ENCODE measurements at regions not wholly inside any gene's neighbourhood (a gene's known extent, or its start where the extent isn't known, plus 50 kb on each side); places are given as distances from the start of the nearest gene placed in this dataset.

DNA sequence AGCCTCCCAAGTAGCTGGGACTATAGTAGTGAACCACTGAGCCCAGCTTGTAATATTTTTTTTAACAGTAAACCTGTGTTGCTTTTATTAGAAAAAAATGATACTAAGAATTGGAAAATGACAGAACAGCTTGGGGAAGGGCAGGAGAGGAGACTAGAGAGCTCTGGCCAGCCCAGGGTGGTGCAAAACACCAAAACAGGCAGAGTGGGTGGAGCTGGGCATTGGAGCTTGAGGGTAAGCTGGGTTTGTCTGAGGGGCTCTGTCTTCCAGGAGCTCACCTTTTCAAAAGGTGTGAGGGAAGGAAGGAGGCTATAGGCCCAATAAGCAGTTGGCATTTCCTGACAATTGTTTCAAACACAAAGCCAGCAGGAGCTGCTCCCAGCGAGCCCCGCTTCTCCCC is 75.2 kb upstream of the DUSP5 start:
- TF ChIP-seq, protein P1, sequence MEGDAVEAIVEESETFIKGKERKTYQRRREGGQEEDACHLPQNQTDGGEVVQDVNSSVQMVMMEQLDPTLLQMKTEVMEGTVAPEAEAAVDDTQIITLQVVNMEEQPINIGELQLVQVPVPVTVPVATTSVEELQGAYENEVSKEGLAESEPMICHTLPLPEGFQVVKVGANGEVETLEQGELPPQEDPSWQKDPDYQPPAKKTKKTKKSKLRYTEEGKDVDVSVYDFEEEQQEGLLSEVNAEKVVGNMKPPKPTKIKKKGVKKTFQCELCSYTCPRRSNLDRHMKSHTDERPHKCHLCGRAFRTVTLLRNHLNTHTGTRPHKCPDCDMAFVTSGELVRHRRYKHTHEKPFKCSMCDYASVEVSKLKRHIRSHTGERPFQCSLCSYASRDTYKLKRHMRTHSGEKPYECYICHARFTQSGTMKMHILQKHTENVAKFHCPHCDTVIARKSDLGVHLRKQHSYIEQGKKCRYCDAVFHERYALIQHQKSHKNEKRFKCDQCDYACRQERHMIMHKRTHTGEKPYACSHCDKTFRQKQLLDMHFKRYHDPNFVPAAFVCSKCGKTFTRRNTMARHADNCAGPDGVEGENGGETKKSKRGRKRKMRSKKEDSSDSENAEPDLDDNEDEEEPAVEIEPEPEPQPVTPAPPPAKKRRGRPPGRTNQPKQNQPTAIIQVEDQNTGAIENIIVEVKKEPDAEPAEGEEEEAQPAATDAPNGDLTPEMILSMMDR (IDR thresholded peaks at IDR 0.05; ENCODE audit: extremely low read depth, insufficient read depth, missing control alignments) = no peak
- in situ Hi-C loops (cut with MboI; ENCODE audit: low pct_unique_long_range_greater_than_20kb, low sequenced_read_pairs, unreplicated experiment) = no loop called here
- DNase-seq (ENCODE audit: low spot score) = no peak

DNA sequence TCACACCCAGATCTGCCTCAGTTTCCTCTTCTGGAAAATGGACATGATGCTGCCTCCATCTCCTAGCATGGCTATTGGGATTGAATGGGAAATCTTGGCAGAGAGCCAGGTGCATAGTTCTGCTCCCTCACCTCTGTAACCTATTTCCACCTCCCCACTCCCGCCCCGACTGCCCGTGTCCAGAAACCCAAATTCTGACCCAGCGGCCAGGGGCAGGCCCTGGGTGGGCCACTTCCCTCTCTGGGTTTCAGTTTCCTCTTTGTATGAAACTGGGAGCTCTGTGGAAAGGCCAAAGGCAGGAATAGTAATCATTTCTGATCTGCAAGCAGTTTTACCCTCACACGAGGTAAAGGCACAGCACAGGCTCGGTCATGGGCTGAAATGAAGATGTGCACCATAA is 74.1 kb upstream of the DUSP5 start:
- TF ChIP-seq, protein P1 (IDR thresholded peaks at IDR 0.05; ENCODE audit: extremely low read depth, insufficient read depth, missing control alignments) = no peak
- in situ Hi-C loops (cut with MboI; ENCODE audit: low pct_unique_long_range_greater_than_20kb, low sequenced_read_pairs, unreplicated experiment) = no loop called here
- no peak for DNase-seq (ENCODE audit: low spot score)

DNA sequence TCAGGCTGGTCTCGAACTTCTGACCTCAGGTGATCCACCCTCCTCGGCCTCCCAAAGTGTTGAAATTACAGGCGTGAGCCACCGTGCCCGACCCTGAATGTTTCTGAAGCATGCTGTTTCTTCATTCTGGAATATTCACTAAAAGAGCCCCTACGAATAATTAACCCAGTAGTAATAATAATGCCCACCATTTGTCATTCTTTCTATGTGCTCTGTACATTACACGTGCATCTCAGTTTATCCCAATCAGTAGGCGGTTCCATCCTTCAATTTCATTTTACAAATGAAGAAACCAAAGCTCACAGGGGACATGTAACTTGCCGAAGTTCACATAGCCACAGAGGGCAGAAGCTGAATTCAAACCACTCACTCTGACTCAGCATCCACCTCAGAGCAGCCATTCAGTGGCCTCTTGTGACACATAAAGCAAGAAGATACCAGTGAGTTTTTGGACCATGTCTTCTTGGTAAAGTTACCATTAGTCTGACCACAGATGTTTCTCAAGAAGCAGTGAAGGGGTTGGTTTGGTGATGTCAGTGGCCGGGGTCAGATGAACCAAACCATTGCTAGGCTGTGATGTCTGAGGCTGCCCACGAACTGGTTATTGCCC is 71.9 kb upstream of the DUSP5 start:
- in situ Hi-C loops (cut with MboI; ENCODE audit: low pct_unique_long_range_greater_than_20kb, low sequenced_read_pairs, unreplicated experiment) = no loop called here
- DNase-seq (ENCODE audit: low spot score) = peak; percentile 76
- TF ChIP-seq, protein P1 (IDR thresholded peaks at IDR 0.05; ENCODE audit: extremely low read depth, insufficient read depth, missing control alignments) = no peak

DNA sequence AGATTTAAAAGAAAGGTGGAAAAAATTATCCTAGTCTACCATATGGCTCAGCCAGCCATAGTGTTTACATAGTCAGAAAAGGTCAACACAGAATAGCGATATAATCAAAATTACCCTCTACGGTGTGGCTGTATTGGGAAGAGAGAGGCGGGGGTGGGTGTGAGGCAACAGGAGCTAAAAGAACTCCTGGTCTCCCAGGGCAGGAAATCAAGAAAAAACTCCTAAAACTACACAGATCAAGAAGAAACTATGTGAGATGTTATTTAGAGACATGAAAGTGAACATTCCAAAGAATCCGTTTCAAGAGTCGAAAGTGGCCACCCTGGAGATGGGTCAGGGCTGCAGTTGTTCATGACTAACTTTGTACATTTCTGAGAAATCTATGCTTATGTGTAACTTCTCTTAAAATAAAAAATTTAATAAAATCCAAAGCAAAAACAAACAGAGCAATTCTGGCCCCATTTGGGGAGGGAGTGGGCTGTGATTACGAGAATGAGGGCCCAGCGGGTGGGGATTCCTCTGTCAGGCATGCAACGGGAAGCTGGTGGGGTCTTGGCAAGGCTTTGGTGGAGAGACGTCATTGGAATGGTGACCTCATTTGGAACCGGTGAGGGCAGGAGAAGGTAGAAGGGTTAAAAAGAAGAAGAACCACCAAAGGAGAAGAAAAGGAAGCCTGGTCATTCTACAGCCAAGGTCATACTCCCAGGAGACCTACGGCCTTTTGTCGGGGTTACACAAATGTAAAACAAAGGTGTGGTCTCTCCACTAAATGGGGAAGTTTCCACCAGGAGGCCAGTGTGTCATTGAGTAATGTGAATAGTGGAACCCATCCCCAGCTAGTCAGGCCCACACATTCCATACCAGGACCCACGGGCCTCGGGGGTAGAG is 71.2 kb upstream of the DUSP5 start:
- in situ Hi-C loops (cut with MboI; ENCODE audit: low pct_unique_long_range_greater_than_20kb, low sequenced_read_pairs, unreplicated experiment) = no loop called here
- TF ChIP-seq, protein P1 (IDR thresholded peaks at IDR 0.05; ENCODE audit: extremely low read depth, insufficient read depth, missing control alignments) = no peak
- DNase-seq (ENCODE audit: low spot score) = no peak

DNA sequence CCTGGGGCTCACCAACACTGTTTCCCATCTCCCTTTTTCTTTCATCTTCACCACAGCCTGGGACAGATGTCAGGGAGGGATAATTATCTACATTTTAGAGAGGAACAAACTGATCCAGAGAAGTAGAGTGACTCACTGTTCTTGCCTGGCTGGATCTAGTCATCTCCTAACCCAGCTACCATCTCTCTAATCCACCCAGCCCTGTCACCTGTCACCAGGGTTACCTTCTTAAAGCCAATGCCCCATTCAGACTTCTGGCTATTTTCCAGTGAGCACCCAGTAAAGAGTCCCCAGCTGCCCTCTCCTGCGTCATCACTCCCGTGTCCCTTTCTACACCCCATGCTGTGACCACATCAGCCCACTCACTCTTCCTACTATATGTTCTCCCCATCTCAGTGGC is 68.4 kb upstream of the DUSP5 start:
- TF ChIP-seq, protein P1 (IDR thresholded peaks at IDR 0.05; ENCODE audit: extremely low read depth, insufficient read depth, missing control alignments) = no peak
- in situ Hi-C loops (cut with MboI; ENCODE audit: low pct_unique_long_range_greater_than_20kb, low sequenced_read_pairs, unreplicated experiment) = no loop called here
- DNase-seq (ENCODE audit: low spot score) = no peak

DNA sequence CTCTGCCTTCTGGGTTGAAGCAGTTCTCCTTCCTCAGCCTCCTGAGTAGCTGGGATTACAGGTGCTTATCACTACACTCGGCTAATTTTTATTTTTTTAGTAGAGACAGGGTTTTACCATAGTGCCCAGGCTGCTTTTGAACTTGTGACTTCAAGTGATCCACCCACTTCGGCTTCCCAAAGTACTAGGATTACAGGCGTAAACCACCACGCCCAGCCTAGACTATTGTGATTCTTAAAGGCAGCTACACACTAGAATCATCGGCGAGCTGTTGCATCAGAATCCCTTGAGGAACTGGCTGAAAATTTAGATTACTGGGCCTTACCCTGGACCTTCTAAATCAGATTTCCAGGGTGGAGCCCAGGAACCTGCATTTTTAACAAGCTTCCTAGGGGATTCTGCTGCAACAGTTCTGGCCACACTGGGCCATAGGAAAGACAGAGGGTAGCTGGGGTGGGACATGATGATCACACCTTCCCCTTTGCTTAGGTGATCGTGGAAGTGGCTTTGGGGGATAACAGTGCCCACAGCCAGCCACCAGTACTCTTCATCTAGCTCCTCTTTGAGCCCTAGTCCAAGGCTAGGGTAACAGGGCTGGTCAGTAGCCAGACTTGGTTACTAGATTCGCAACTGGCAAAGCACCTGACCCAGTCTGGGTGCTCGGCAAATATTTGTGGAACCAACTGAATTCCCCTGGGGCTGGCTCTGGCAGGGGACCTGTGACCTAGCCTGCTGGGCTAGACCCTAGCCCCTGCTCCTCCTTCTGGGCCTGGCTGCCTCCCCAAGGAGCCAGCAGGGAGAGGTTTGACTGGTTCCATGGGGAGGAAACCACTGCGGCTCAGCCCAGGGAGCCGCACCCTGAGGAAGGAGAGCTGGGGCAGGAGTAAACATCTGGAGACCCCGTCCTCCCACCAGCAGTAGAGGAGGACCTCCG is 67.1 kb upstream of the DUSP5 start:
- DNase-seq (ENCODE audit: low spot score) = no peak
- TF ChIP-seq, protein P1 (IDR thresholded peaks at IDR 0.05; ENCODE audit: extremely low read depth, insufficient read depth, missing control alignments) = no peak
- in situ Hi-C loops (cut with MboI; ENCODE audit: low pct_unique_long_range_greater_than_20kb, low sequenced_read_pairs, unreplicated experiment) = no loop called here
